GM12878 (cell line): ENCODE measurements at regions not wholly inside any gene's neighbourhood (a gene's known extent, or its start where the extent isn't known, plus 50 kb on each side); places are given as distances from the start of the nearest gene placed in this dataset.

Experiments used
- ATAC-seq: fragments of 200-7000 bp; cut with Tn5 transposase; 3 replicates; pipeline ENCODE4 v1.9.1; 2020; ENCODE audit warnings: mild to moderate bottlenecking, moderate library complexity
- BruUV-seq: library from RNA; stranded (reverse); fragments of 400-500 nt; replicated peaks from 2 replicates; lab custom pipeline; 2021; lab: Mats Ljungman, UMichigan
- CTCF ChIA-PET: fragments of 300-600 bp; sonication (Branson Sonifier 250); formaldehyde crosslinking; extraction: SDS; loops from one replicate; lab custom pipeline; 2021; ENCODE audit warnings: inconsistent platforms; lab: Yijun Ruan, JAX
- POLR2A ChIA-PET: fragments of 350-600 bp; formaldehyde crosslinking; extraction: SDS; loops from one replicate; lab custom pipeline; 2021; ENCODE audit warnings: inconsistent platforms; lab: Charles Lee
- RAD21 ChIA-PET: fragments of 300-600 bp; sonication (Branson Sonifier 250); formaldehyde crosslinking; loops from one replicate; lab custom pipeline; 2023; ENCODE audit warnings: antibody characterized with exemption; ENCODE audit not compliant: unreplicated experiment; lab: Charles Lee
- SMC1A ChIA-PET: fragments of 300-600 bp; sonication (Branson Sonifier 250); formaldehyde crosslinking; loops from one replicate; lab custom pipeline; 2023; ENCODE audit not compliant: unreplicated experiment, uncharacterized antibody; lab: Charles Lee
- DNase-seq: peaks from one replicate; pipeline ENCODE4 v3.0.0-alpha.2; 2011; ENCODE audit warnings: low read depth, low spot score
- FAIRE-seq: peaks from 3 replicates; lab custom pipeline; 2011; peaks lifted over from hg19 to GRCh38; lab: Jason Lieb, UNC
- H2AFZ ChIP-seq: 2 replicates; pipeline ENCODE4 v1.6.0; 2011; ENCODE audit warnings: low read depth, low read length, control low read depth; ENCODE audit not compliant: control insufficient read depth
- H3K27ac ChIP-seq: 2 replicates; pipeline ENCODE4 v1.5.1; 2011; ENCODE audit warnings: control low read depth; ENCODE audit not compliant: control insufficient read depth, insufficient read depth
- H3K27me3 ChIP-seq, 2 experiments: replicated peaks in 1 of 2; 2 replicates each; pipeline versions ENCODE4 v1.6.0 to v1.6.1; 2011; ENCODE audit warnings: low read length in 1 of 2; ENCODE audit not compliant: control insufficient read depth in 2 of 2, insufficient read depth in 2 of 2
- H3K36me3 ChIP-seq, 2 experiments: 2 replicates each; pipeline ENCODE4 v1.5.1; 2011; ENCODE audit warnings: low read length in 1 of 2; ENCODE audit not compliant: control insufficient read depth in 2 of 2, insufficient read depth in 2 of 2
- H3K4me1 ChIP-seq: 2 replicates; pipeline ENCODE4 v1.6.1; 2011; ENCODE audit warnings: mild to moderate bottlenecking, low read length, moderate library complexity, mixed read lengths; ENCODE audit not compliant: control insufficient read depth, insufficient read depth
- H3K4me2 ChIP-seq: 2 replicates; pipeline ENCODE4 v1.6.0; 2011; ENCODE audit warnings: control low read depth; ENCODE audit not compliant: control insufficient read depth, insufficient read depth
- H3K4me3 ChIP-seq: fragments of 200-600 bp; sonication (generic); 2 replicates; pipeline ENCODE4 v1.5.1; 2016
- H3K79me2 ChIP-seq: 2 replicates; pipeline ENCODE4 v1.6.0; 2011; ENCODE audit warnings: low read length; ENCODE audit not compliant: control insufficient read depth, insufficient read depth
- H3K9ac ChIP-seq: 2 replicates; pipeline ENCODE4 v1.8.0; 2011; ENCODE audit warnings: low read length, control low read depth, mixed read lengths; ENCODE audit not compliant: control insufficient read depth, insufficient read depth
- H3K9me3 ChIP-seq: replicated peaks from 3 replicates; pipeline ENCODE4 v1.5.1; 2011; ENCODE audit warnings: mild to moderate bottlenecking, low read length; ENCODE audit not compliant: control insufficient read depth, insufficient read depth
- H4K20me1 ChIP-seq: 2 replicates; pipeline ENCODE4 v1.6.0; 2011; ENCODE audit not compliant: control insufficient read depth, insufficient read depth
- BHLHE40 ChIP-seq, 2 experiments: fragments of 450-650 bp in 1 of 2; IDR thresholded peaks; 2 replicates each; pipeline ENCODE4 v1.6.1; 2011 to 2017; ENCODE audit warnings: low read depth in 2 of 2, borderline replicate concordance in 1 of 2, improper control_type of control experiment in 1 of 2, low read length in 1 of 2, mild to moderate bottlenecking in 1 of 2
- EZH2 ChIP-seq: IDR thresholded peaks from 2 replicates; pipeline ENCODE4 v1.6.1; 2012; ENCODE audit warnings: low read depth, mild to moderate bottlenecking, control low read depth, inconsistent platforms, low read length, borderline replicate concordance; ENCODE audit not compliant: control insufficient read depth
- FOXM1 ChIP-seq: IDR thresholded peaks from 2 replicates; pipeline ENCODE4 v1.6.1; 2012; ENCODE audit warnings: low read depth, mild to moderate bottlenecking, inconsistent platforms, low read length, moderate library complexity
- KAT2A ChIP-seq: conservative IDR thresholded peaks from 2 replicates; pipeline ENCODE4 v1.6.1; 2011; ENCODE audit warnings: low read depth, low read length; ENCODE audit not compliant: control insufficient read depth
- MYC ChIP-seq: IDR thresholded peaks from 2 replicates; pipeline ENCODE4 v1.6.1; 2011; ENCODE audit warnings: mild to moderate bottlenecking, low read length, moderate library complexity, inconsistent platforms; ENCODE audit not compliant: insufficient read depth, insufficient replicate concordance, insufficient read length, severe bottlenecking
- NFIC ChIP-seq: IDR thresholded peaks from 2 replicates; pipeline ENCODE4 v1.6.1; 2012; ENCODE audit warnings: low read depth, mild to moderate bottlenecking, inconsistent platforms, low read length, moderate library complexity
- NFYB ChIP-seq: IDR thresholded peaks from 2 replicates; pipeline ENCODE4 v1.6.1; 2011; ENCODE audit warnings: low read depth, mild to moderate bottlenecking, low read length, improper control_type of control experiment, moderate library complexity; ENCODE audit not compliant: insufficient read depth
- RAD51 ChIP-seq: fragments of 450-650 bp; IDR thresholded peaks from 2 replicates; pipeline ENCODE4 v1.6.1; 2016; ENCODE audit warnings: moderate library complexity, mild to moderate bottlenecking, inconsistent platforms
- RELA ChIP-seq: fragments of 450-650 bp; IDR thresholded peaks from 2 replicates; pipeline ENCODE4 v1.8.0; 2014; ENCODE audit warnings: borderline replicate concordance; ENCODE audit not compliant: partially characterized antibody
- SMAD1 ChIP-seq: fragments of 450-650 bp; IDR thresholded peaks from 2 replicates; pipeline ENCODE4 v1.6.1; 2018; ENCODE audit warnings: mild to moderate bottlenecking, low read depth; ENCODE audit not compliant: partially characterized antibody
- SREBF1 ChIP-seq: IDR thresholded peaks from 2 replicates; pipeline ENCODE4 v1.6.1; 2012; ENCODE audit warnings: mild to moderate bottlenecking, low read length
- SUPT20H ChIP-seq: IDR thresholded peaks from 2 replicates; pipeline ENCODE4 v1.6.1; 2011; ENCODE audit warnings: low read depth, mild to moderate bottlenecking, low read length, moderate library complexity, borderline replicate concordance; ENCODE audit not compliant: control insufficient read depth
- TBL1XR1 ChIP-seq: IDR thresholded peaks from 2 replicates; pipeline ENCODE4 v1.6.1; 2012; ENCODE audit warnings: low read depth, low read length, improper control_type of control experiment
- USF1 ChIP-seq: IDR thresholded peaks from 2 replicates; pipeline ENCODE4 v1.6.1; 2011; ENCODE audit warnings: borderline replicate concordance, low read depth, mild to moderate bottlenecking, moderate library complexity, mixed read lengths, low read length; ENCODE audit not compliant: insufficient read depth; ENCODE audit errors: extremely low read length
- YBX1 ChIP-seq: fragments of 450-650 bp; IDR thresholded peaks from 2 replicates; pipeline ENCODE4 v1.6.1; 2016; ENCODE audit warnings: antibody characterized with exemption
- ZBTB33 ChIP-seq: fragments of 450-650 bp; IDR thresholded peaks from 2 replicates; pipeline ENCODE4 v1.6.1; 2017; ENCODE audit warnings: mild to moderate bottlenecking
- WGBS: methylation state at CpG from one replicate; pipeline ENCODE4 v1.1.6; 2016; ENCODE audit warnings: low lambda C conversion rate; ENCODE audit not compliant: insufficient replicate concordance, insufficient coverage; ENCODE audit errors: missing lambda C conversion rate; 5-methylcytosine and 5-hydroxymethylcytosine counted together
- in situ Hi-C: fragments of 300-500 bp; cut with MboI; formaldehyde crosslinking; loops from 9 replicates; pipeline ENCODE4 v1.14.3; 2018; ENCODE audit warnings: mixed read lengths
- intact Hi-C: fragments of 100-400 bp; cut with micrococcal nuclease; formaldehyde crosslinking; loops from one replicate; pipeline ENCODE4 v1.14.2; 2022; ENCODE audit not compliant: unreplicated experiment
- TF ChIP-seq, protein P1 (sequence below): IDR thresholded peaks from 2 replicates; pipeline ENCODE4 v1.6.1; 2011; ENCODE audit warnings: mild to moderate bottlenecking, low read depth, low read length, moderate library complexity; ENCODE audit not compliant: insufficient replicate concordance
- TF ChIP-seq, protein P2 (sequence below): IDR thresholded peaks from 2 replicates; pipeline ENCODE4 v1.6.1; 2011; ENCODE audit warnings: borderline replicate concordance, low read depth, mild to moderate bottlenecking, moderate library complexity, low read length; ENCODE audit not compliant: insufficient read depth, poor library complexity, severe bottlenecking

GRCh38 chr10:89080660-89081059 lies 90.1 kb downstream of the FAS start:
- CTCF ChIA-PET = interaction anchor here (0.5 to 1.7 kb wide), 4 partner anchors 131 to 312 kb away, joined by 3 to 7 read pairs (median 3); no protein-coding TSS in a partner anchor
- 65% methylated on average over 3 of the region's 3 CpGs for WGBS
- RAD21 ChIA-PET = no interaction called here
- Histone ChIP-seq H3K79me2 (no peaks in the 10 kb centered on the region), H3K4me1 (peaks cover 10% of the 10 kb centered on the region; the same call in 1 of the 2 replicates), H3K4me2 (no peak overlapping the region), H4K20me1 (no peaks in the 10 kb centered on the region), H3K27ac (no peak overlapping the region), H3K4me3 (no peak overlapping the region), H3K9ac (no peak overlapping the region), H2AFZ (no peak overlapping the region), H3K9me3 (no peaks in the 10 kb centered on the region), H3K36me3 (no peaks in the 10 kb centered on the region), H3K27me3 (no peaks in the 10 kb centered on the region)
- DNase-seq (no peak), ATAC-seq (no peak), FAIRE-seq (no peak)
- intact Hi-C loops = loop anchor here (5.0 kb wide), 1 partner anchor 48 kb away; no protein-coding TSS in a partner anchor
- no TSS peak for BruUV-seq
- in situ Hi-C loops = no loop called here
- TF ChIP-seq NFYB = no peak
- TF ChIP-seq FOXM1 = no peak
- no peak for TF ChIP-seq BHLHE40 (IDR thresholded peaks at IDR 0.05; ENCODE audit: borderline replicate concordance in 1 of 2, low read depth in 2 of 2, low read length in 1 of 2)
- no peak for TF ChIP-seq NFIC
- no peak for TF ChIP-seq ZBTB33
- TF ChIP-seq RAD51 = no peak
- TF ChIP-seq USF1 = no peak
- no peak for TF ChIP-seq TBL1XR1
- no peak for TF ChIP-seq EZH2
- no peak for TF ChIP-seq SREBF1
- TF ChIP-seq, protein P1, sequence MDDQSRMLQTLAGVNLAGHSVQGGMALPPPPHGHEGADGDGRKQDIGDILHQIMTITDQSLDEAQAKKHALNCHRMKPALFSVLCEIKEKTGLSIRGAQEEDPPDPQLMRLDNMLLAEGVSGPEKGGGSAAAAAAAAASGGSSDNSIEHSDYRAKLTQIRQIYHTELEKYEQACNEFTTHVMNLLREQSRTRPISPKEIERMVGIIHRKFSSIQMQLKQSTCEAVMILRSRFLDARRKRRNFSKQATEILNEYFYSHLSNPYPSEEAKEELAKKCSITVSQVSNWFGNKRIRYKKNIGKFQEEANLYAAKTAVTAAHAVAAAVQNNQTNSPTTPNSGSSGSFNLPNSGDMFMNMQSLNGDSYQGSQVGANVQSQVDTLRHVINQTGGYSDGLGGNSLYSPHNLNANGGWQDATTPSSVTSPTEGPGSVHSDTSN = no peak
- TF ChIP-seq, protein P2, sequence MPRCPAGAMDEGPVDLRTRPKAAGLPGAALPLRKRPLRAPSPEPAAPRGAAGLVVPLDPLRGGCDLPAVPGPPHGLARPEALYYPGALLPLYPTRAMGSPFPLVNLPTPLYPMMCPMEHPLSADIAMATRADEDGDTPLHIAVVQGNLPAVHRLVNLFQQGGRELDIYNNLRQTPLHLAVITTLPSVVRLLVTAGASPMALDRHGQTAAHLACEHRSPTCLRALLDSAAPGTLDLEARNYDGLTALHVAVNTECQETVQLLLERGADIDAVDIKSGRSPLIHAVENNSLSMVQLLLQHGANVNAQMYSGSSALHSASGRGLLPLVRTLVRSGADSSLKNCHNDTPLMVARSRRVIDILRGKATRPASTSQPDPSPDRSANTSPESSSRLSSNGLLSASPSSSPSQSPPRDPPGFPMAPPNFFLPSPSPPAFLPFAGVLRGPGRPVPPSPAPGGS = no peak
- no peak for TF ChIP-seq SMAD1
- TF ChIP-seq KAT2A = no peak
- no peak for TF ChIP-seq RELA
- no peak for TF ChIP-seq SUPT20H
- no peak for TF ChIP-seq MYC
- no peak for TF ChIP-seq YBX1
- SMC1A ChIA-PET = interaction anchor here (0.7 to 1.3 kb wide), 6 partner anchors 12 to 284 kb away, joined by 3 to 5 read pairs (median 4); no protein-coding TSS in a partner anchor
- POLR2A ChIA-PET = interaction anchor here (0.6 to 1.2 kb wide), 4 partner anchors 45 to 216 kb away, joined by 3 to 5 read pairs (median 4); no protein-coding TSS in a partner anchor
